ENCODE measurements at regions not wholly inside any gene's neighbourhood (a gene's known extent, or its start where the extent isn't known, plus 50 kb on each side); places are given as distances from the start of the nearest gene placed in this dataset.

DNA sequence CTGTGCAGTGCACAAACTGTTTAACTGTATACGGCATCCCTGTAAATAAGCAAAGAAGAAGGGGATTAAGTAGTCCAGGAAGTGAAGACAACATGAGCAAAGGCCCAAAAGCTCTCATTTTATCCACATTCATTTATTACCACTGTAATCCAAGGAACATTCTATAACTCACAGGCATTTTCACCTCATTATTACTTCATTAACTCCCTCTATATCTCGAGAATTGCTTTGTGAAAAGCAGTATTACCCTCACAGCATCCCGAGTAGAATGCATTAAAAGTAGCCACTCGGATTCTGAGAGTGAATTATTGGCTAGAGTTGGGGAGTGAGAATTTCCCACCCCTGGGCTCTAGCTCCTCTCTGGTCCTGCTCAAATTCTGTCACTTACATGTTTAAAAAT is 51.0 kb upstream of the CHCHD3 start:
- Mint-ChIP-seq H3K4me3 (no peak overlapping the region), H3K27me3 (ENCODE audit: low read depth) (peaks cover 2% of the 10 kb centered on the region)
- TF ChIP-seq, protein P1, sequence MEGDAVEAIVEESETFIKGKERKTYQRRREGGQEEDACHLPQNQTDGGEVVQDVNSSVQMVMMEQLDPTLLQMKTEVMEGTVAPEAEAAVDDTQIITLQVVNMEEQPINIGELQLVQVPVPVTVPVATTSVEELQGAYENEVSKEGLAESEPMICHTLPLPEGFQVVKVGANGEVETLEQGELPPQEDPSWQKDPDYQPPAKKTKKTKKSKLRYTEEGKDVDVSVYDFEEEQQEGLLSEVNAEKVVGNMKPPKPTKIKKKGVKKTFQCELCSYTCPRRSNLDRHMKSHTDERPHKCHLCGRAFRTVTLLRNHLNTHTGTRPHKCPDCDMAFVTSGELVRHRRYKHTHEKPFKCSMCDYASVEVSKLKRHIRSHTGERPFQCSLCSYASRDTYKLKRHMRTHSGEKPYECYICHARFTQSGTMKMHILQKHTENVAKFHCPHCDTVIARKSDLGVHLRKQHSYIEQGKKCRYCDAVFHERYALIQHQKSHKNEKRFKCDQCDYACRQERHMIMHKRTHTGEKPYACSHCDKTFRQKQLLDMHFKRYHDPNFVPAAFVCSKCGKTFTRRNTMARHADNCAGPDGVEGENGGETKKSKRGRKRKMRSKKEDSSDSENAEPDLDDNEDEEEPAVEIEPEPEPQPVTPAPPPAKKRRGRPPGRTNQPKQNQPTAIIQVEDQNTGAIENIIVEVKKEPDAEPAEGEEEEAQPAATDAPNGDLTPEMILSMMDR (conservative IDR thresholded peaks at IDR 0.05), result no peak

GRCh38 chr7:133134810-133135209 is 52.9 kb upstream of the CHCHD3 start:
- no peaks in the 10 kb centered on the region for H3K4me1 Mint-ChIP-seq
- no peak overlapping the region for H3K27ac Mint-ChIP-seq (ENCODE audit: unreplicated experiment)
- H3K4me3 Mint-ChIP-seq, result no peak overlapping the region
- TF ChIP-seq, protein P1 (conservative IDR thresholded peaks at IDR 0.05), result no peak
- DNase-seq (ENCODE audit: low read depth, low spot score), result no peak
- H3K36me3 Mint-ChIP-seq (ENCODE audit: low read depth), result no peaks in the 10 kb centered on the region
- H3K27me3 Mint-ChIP-seq (ENCODE audit: low read depth), result peaks cover 7% of the 10 kb centered on the region
- no peaks in the 10 kb centered on the region for H3K9me3 Mint-ChIP-seq

More for the DNA sequence above, 51.0 kb upstream of the CHCHD3 start:
- H3K9me3 Mint-ChIP-seq, result no peaks in the 10 kb centered on the region
- H3K4me1 Mint-ChIP-seq, result no peaks in the 10 kb centered on the region
- no peaks in the 10 kb centered on the region for H3K36me3 Mint-ChIP-seq (ENCODE audit: low read depth)
- no peak for DNase-seq (ENCODE audit: low read depth, low spot score)
- no peak overlapping the region for H3K27ac Mint-ChIP-seq (ENCODE audit: unreplicated experiment)

DNA sequence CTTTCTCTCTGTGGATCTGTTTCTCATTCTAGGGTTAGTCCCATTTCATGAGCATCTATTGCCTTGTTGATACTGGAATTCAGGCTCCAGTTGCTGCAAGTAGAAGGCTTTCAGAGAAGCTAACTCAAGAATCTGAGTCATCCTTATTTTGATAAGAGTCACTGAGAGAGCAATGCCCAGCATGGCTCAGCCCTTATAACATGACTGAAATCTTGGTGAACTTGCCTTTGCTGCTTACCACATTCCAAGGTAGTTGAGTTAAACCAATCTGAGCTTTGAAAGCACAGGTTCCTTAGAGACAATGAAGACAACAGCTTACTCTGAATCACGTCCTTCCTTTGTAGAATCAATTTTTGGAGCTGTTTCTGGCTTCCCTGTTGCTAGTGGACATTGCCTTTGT is 53.6 kb upstream of the CHCHD3 start:
- no peaks in the 10 kb centered on the region for H3K9me3 Mint-ChIP-seq

DNA sequence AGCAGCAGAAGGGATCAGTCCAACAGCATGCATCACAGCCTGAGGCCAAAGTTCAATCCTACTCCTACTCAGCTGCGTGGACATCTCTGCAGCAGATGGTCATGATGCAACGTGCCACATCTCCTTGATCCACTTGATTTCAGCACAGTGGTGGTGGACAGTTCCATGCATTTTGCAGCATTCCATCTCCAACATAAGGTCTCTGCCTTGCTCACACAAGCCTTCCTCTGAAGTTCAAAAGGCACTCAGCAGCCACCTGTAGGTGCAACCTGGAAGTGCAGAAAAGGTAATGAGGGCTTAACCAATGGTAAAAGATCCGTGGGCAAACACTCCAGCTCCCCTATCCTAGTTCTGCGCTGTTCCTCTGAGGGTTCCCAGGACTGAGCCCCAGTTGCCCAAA is 57.5 kb upstream of the CHCHD3 start:
- TF ChIP-seq, protein P1 (conservative IDR thresholded peaks at IDR 0.05), result peak; percentile 52
- no peaks in the 10 kb centered on the region for H3K9me3 Mint-ChIP-seq
- peak; percentile 12 for DNase-seq (ENCODE audit: low read depth, low spot score)
- H3K4me1 Mint-ChIP-seq, result no peaks in the 10 kb centered on the region
- H3K27me3 Mint-ChIP-seq (ENCODE audit: low read depth), result peaks cover 16% of the 10 kb centered on the region
- no peak overlapping the region for H3K27ac Mint-ChIP-seq (ENCODE audit: unreplicated experiment)
- H3K36me3 Mint-ChIP-seq (ENCODE audit: low read depth), result no peaks in the 10 kb centered on the region
- no peak overlapping the region for H3K4me3 Mint-ChIP-seq

More for the DNA sequence above, 53.6 kb upstream of the CHCHD3 start:
- peaks cover 9% of the 10 kb centered on the region for H3K27me3 Mint-ChIP-seq (ENCODE audit: low read depth)
- H3K36me3 Mint-ChIP-seq (ENCODE audit: low read depth), result no peaks in the 10 kb centered on the region
- TF ChIP-seq, protein P1 (conservative IDR thresholded peaks at IDR 0.05), result no peak
- no peak overlapping the region for H3K27ac Mint-ChIP-seq (ENCODE audit: unreplicated experiment)
- no peak for DNase-seq (ENCODE audit: low read depth, low spot score)
- no peak overlapping the region for H3K4me3 Mint-ChIP-seq
- no peaks in the 10 kb centered on the region for H3K4me1 Mint-ChIP-seq

DNA sequence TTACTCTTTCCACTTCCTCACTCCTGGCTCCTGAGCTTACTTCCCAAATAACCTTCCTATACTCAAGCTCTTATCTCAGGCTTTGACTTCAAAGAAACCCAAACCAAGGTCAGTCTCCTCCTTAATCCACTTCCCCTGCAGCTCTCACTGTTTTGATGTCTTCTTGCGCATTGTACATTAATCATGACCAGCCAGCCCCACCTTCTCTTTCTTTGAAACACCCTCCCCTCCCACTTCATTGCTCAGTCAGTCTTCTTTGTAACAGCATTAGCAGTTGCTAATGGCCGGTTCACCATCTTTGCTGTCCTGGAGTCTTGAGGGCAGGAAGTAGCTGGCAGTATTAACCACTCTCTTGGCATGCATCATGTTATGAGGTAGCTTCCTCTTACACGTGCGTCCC is 57.9 kb upstream of the CHCHD3 start:
- DNase-seq (ENCODE audit: low read depth, low spot score), result no peak
- peaks cover 16% of the 10 kb centered on the region for H3K27me3 Mint-ChIP-seq (ENCODE audit: low read depth)
- no peaks in the 10 kb centered on the region for H3K4me1 Mint-ChIP-seq
- TF ChIP-seq, protein P1 (conservative IDR thresholded peaks at IDR 0.05), result no peak
- no peaks in the 10 kb centered on the region for H3K36me3 Mint-ChIP-seq (ENCODE audit: low read depth)
- H3K4me3 Mint-ChIP-seq, result no peak overlapping the region
- no peak overlapping the region for H3K27ac Mint-ChIP-seq (ENCODE audit: unreplicated experiment)
- H3K9me3 Mint-ChIP-seq, result no peaks in the 10 kb centered on the region

Data from neural crest cell (in vitro differentiated cells).